Suppressor macrophage treated with lipopolysaccharide for 4 hours (primary cell): ENCODE measurements at regions not wholly inside any gene's neighbourhood (a gene's known extent, or its start where the extent isn't known, plus 50 kb on each side); places are given as distances from the start of the nearest gene placed in this dataset.

Experiments
- DNase-seq: peaks from one replicate; pipeline ENCODE4 v3.0.0-alpha.2; 2020

DNA sequence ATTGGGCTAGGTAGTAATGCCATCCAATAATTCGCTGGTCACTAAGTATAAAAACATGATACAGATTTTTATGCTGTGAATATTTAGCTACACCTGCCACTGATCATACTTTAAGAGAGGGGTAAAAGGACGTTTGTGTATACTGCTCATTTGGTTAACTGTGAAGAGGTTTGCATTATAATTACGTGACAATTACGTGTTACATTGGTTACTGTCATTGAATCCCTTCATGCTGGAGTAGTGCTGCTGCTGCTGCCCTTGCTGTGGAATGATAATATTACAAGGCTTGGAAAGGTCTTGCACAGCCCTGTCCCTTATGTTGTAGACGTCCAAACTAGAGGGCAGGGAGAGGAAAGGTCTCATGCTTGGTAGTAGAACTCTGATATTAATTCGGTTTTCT lies 312.2 kb upstream of the ATP2B1 start:
- no peak for DNase-seq

DNA sequence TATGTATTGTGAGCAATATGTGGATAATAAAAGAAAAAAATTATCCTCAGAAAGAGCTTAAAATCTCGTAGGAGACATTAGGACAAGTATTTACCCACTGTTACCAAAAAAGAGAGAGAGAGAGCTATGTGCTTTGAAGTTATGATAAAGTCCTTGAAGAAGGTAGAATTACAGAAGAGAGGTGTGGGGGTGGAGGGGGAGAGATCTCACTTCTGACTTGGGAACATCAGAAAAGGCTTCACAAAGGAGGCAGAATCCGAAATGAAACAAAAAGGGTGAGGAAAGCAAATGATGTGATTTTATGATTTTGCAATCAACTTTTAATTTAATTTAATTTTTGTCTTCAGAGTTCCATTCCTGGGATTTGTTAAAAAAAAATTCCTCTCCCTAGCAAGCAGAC lies 311.8 kb upstream of the ATP2B1 start:
- DNase-seq = no peak

- DNase-seq = no peak
Measured at GRCh38 chr12:90020014-90020413, 311.4 kb upstream of the ATP2B1 start.

DNA sequence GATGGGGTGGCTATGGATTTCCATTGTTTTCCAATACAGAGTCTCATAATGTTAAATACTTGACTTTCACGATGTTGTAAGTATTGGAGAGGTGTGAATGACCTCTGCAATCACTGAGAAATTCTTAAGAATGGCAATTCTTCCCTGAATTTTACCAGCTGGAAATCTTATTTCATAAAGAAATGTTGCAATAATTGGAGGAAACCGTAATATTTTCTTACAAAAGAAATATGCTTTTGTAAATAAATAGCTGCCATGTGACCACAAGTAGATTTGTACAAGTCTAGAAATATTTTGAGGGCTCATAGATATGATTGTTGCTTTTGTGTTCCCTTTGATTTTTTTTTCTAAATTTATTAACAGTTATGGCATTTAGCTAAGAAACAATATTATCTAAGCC lies 308.7 kb upstream of the ATP2B1 start:
- no peak for DNase-seq

- DNase-seq = no peak
Measured at GRCh38 chr12:90015228-90015627, 306.6 kb upstream of the ATP2B1 start.

GRCh38 chr12:90013409-90013808 lies 304.8 kb upstream of the ATP2B1 start:
- no peak for DNase-seq

DNA sequence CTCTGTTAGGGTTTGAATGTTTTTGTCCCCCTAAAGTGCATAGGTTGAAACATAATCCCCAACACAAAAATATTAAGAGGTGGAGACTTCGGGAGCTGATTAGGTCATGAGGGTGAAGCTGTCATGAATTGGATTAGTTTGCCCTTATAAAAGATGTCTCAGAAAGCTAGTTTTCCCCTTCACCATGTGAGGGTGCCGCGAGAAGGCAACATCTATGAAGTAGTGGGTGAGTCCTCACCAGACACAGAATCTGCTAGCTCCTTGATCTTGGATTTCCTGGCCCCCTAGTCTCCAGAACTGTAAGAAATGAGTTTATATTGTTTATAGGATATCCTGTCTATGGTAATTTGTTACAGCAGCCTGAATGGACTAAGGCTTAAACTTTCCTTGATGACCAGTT lies 301.5 kb upstream of the ATP2B1 start:
- no peak for DNase-seq

GRCh38 chr12:90008277-90008676 lies 299.6 kb upstream of the ATP2B1 start:
- DNase-seq = no peak

GRCh38 chr12:90004319-90005074 lies 295.9 kb upstream of the ATP2B1 start:
- no peak for DNase-seq

DNA sequence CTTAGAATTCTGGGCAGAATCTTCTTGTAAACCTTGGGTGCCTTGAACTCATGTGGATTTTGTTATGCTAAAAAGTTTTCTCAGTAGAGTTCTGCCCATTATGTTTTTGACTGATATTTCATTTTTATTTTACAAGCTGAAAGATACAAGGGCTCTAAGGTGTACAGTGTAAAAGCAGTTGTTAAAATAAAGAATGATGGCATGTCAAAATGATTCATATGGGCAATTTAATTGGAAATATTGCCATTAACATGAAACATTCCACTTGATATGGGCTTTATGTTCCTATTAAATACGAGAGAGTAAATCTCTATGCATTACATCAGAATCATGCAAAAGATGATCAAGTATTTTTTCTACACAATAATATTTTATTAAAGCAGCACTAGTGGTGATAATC lies 295.1 kb upstream of the ATP2B1 start:
- no peak for DNase-seq

DNA sequence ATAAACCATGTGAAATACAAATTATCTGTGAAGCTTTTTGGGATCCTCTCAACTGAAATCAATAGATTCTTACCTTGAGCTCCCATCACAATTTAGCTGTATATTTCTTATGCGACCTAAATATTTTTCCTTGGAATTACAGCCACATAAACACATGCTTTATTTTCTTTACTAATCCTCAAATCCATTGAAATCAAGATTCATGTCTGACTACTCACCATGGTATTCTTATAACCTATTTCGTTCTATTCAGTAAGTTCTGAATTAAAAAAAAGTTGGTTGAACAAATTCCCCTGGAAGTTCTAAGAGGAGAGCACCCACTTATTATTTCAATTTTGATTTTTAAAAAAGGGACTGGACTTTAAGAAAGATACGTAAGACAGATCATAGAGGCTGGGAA lies 292.1 kb upstream of the ATP2B1 start:
- no peak for DNase-seq

- no peak for DNase-seq
Measured at GRCh38 chr12:89999699-90000505, 291.3 kb upstream of the ATP2B1 start.

GRCh38 chr12:89995870-89996269 lies 287.2 kb upstream of the ATP2B1 start:
- DNase-seq = no peak

DNA sequence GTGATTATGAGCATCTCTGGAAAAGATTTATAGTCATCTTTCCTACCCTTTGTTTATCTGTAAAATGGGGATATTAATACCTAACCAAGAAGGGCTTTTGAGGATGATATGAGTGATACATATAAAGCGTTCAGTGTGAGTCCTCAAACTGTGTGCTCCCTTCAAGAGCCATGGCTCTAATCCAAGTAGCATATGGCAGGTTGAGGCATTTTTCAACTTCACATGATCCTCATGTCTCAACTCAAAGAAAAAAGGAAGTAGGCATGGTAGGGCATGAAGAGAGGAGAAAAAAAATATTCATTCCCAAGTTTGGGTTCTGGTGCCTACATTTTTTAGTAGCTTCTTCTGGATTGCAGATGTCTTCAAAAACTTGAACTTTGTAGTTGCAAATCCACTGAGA lies 286.3 kb upstream of the ATP2B1 start:
- peak; percentile 8 for DNase-seq

GRCh38 chr12:89993632-89994031 lies 285.0 kb upstream of the ATP2B1 start:
- DNase-seq = no peak

DNA sequence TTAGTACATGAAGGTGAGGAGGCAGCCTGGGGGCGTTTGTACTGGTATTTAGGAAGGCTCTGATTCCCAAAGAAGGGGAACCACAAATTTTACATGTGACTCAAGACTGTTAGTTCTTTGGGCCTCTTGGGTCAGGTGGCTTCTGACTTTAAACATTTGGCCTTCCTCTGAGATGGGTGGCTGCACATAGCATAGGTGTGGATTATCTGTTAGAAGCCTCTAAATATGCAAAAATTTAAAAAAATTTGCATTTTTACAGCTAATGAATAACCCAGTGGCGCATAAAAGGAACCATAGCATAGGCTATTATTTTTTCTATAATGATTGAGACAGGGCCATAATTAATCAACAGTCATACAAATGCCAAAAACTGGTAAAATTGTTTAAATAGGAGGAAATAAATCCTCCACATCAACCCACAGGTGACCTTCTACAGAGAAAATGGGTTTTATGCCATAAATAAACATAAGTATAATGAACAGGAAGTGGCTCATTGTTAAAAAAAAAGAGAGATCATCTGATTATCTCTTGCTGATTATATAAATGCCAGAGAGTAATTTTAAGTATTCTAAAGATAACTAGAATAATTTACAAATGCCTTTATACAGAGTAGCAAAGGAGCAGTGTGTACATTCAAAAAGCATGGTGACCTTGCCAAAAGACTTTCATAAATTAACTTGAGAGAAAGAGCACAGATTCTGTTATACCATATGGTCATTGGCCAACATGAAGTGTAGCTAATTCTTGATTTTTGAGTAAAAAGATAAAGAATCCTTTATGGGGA lies 284.2 kb upstream of the ATP2B1 start:
- DNase-seq = no peak

GRCh38 chr12:89991807-89992590 lies 283.4 kb upstream of the ATP2B1 start:
- peak; percentile 15 for DNase-seq

DNA sequence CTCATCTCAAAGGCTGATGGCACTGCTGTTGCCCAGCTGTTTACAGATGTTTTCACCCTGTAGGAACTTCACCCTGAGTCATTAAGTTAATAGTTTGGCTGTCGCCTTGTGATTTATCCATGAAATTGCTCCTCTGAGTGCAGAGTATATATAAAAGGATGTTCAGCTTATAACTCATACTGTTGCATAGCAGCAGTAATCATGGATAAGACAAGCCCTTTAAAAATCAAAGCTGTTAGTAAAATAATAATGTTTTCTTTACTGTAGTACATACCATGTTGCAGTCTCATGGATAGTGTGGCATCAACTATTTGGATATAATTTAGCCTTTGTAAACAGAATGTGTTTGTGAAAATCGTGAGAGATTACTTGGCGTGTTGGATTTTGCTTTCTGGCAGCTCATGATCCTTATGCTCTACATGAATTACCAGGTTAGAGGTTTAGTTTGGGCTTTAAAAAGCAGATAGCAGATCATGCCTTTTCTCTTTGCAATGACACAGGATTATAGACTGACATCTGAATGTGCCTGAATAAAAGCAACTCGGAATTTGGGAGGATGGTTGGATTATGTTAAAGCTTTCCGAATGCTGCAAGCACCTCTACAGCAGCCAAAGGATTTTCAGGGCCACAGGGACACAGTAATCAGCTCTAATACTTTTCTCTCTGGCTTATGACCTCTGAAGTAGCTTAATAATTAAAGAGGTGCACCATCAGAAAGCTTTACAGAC lies 279.7 kb upstream of the ATP2B1 start:
- no peak for DNase-seq

DNA sequence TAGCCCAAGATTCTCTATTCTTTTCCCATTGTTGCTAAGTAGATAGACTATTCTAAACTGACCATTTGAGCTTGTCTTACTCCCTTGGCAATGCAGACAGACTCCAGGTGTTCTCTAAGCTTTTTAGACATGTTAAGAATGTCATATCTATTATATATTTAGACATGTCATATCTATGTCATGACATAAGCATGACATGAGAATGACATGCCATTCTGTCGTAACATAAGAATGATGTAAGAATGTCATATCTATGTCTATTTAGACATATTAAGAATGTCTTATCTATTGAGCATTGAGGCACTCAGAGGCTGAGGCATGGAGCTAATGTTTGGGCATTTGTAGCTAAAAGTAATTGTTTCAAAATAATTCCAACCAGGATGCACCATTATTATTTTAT lies 277.3 kb upstream of the ATP2B1 start:
- no peak for DNase-seq

- no peak for DNase-seq
Measured at GRCh38 chr12:89984846-89985245, 276.2 kb upstream of the ATP2B1 start.

DNA sequence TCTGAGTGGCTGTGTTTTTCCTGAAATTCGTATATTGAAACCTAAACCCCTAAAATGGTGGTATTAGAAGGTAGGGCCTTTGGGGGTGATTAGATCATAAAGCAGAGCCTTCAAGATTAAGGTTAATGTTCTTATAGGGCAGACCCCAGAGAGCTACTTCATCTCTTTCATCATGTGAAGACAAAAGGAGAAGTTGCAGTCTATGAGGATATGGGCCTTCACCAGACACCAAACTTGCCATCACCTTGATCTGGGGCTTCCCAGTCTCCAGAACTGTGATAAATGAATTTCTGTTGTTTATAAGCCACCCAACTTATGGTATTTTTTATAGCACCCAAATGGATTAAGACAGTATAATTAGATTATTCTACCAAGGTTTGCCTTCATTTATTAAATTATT lies 275.0 kb upstream of the ATP2B1 start:
- DNase-seq = no peak

DNA sequence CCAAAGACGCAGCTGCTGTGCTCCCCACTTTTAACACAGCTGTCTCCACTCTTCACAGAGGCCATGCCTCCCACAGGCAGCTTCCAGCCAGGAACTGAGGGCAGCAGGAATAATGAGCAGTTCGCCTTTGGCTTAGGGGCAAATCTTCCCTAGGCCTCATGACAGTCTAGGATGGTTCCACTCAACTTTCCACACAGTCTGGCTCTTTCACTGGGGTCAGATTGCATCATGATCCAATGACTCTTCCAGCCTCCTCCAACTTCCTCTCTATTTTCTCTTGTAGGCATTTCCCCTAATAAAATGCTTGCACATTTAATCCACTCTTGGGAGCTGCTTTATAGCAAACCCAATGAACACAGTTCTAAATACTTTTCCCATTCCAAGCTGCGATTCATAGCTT lies 271.6 kb upstream of the ATP2B1 start:
- peak; percentile 86 for DNase-seq
